Eye (tissue), 1 donor: ENCODE measurements at regions not wholly inside any gene's neighbourhood (a gene's known extent, or its start where the extent isn't known, plus 50 kb on each side); places are given as distances from the start of the nearest gene placed in this dataset.

Experiments
- DNase-seq: peaks from one replicate; pipeline ENCODE4 v3.0.0-alpha.2; 2015

GRCh38 chr15:70319466-70319865, 221.7 kb upstream of the TLE3 start:
- no peak for DNase-seq

- DNase-seq, result peak; percentile 65
Observed at GRCh38 chr15:70318594-70319465, 221.1 kb upstream of the TLE3 start.

- peak; percentile 47 for DNase-seq
Observed at GRCh38 chr15:70316059-70316600, 218.4 kb upstream of the TLE3 start.

- no peak for DNase-seq
Observed at GRCh38 chr15:70315431-70315830, 217.7 kb upstream of the TLE3 start.

GRCh38 chr15:70314688-70315087, 217.0 kb upstream of the TLE3 start:
- DNase-seq, result no peak

GRCh38 chr15:70314018-70314354, 216.3 kb upstream of the TLE3 start:
- DNase-seq, result no peak

- no peak for DNase-seq
Observed at GRCh38 chr15:70313099-70314017, 215.6 kb upstream of the TLE3 start.

- DNase-seq, result no peak
Observed at GRCh38 chr15:70311821-70312220, 214.1 kb upstream of the TLE3 start.

GRCh38 chr15:70309716-70310115, 212.0 kb upstream of the TLE3 start:
- DNase-seq, result no peak

- no peak for DNase-seq
Observed at GRCh38 chr15:70308735-70309434, 211.2 kb upstream of the TLE3 start.

GRCh38 chr15:70308011-70308734, 210.5 kb upstream of the TLE3 start:
- DNase-seq, result no peak

GRCh38 chr15:70306582-70306981, 208.9 kb upstream of the TLE3 start:
- DNase-seq, result no peak

GRCh38 chr15:70306081-70306480, 208.4 kb upstream of the TLE3 start:
- no peak for DNase-seq

GRCh38 chr15:70303981-70304380, 206.3 kb upstream of the TLE3 start:
- no peak for DNase-seq

- DNase-seq, result no peak
Observed at GRCh38 chr15:70302360-70302759, 204.6 kb upstream of the TLE3 start.

GRCh38 chr15:70301396-70301795, 203.7 kb upstream of the TLE3 start:
- DNase-seq, result no peak

- DNase-seq, result no peak
Observed at GRCh38 chr15:70299931-70300869, 202.5 kb upstream of the TLE3 start.

GRCh38 chr15:70297465-70298058, 199.8 kb upstream of the TLE3 start:
- DNase-seq, result no peak

- no peak for DNase-seq
Observed at GRCh38 chr15:70294731-70295305, 197.1 kb upstream of the TLE3 start.
